HG02870 (cell line): ENCODE measurements at regions not wholly inside any gene's neighbourhood (a gene's known extent, or its start where the extent isn't known, plus 50 kb on each side); places are given as distances from the start of the nearest gene placed in this dataset.

Source experiments
- ATAC-seq: cut with Tn5 transposase; IDR thresholded peaks from one replicate; pipeline ENCODE4 v1.9.1; 2021; ENCODE audit warnings: mild to moderate bottlenecking, moderate library complexity; ENCODE audit not compliant: unreplicated experiment

DNA sequence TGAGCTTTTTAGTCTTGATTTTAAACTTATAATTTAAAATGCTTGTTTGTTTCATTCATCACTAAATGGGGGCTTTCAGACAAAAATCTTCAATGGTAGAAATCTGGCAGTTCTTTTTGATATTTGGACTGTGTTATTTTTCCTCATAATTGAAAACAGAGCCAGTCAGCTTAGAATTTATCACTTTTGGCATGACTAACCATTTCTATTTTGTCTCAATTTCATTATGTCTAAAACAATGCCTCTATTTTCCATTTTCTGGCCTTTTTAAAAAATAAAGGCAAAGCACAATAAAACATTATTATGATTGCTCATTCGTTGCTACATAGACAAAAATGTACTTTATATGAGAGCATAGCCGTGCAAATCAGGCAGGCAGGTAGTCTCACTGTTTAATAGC, 434.5 kb downstream of the XIRP2 start:
- no peak for ATAC-seq

GRCh38 chr2:167318581-167318980, 430.3 kb downstream of the XIRP2 start:
- ATAC-seq, result no peak

GRCh38 chr2:167310442-167310841, 422.2 kb downstream of the XIRP2 start:
- ATAC-seq, result no peak
